OCI-LY7 (cell line): ENCODE measurements at regions not wholly inside any gene's neighbourhood (a gene's known extent, or its start where the extent isn't known, plus 50 kb on each side); places are given as distances from the start of the nearest gene placed in this dataset.

Source experiments
- BruUV-seq: library from RNA; stranded (reverse); fragments of 400-500 nt; replicated peaks from 2 replicates; lab custom pipeline; 2021; lab: Mats Ljungman, UMichigan
- CTCF ChIA-PET: fragments of 300-600 bp; sonication (Branson Sonifier 250); formaldehyde crosslinking; loops from one replicate; lab custom pipeline; 2022; ENCODE audit warnings: antibody characterized with exemption; ENCODE audit not compliant: unreplicated experiment; lab: Charles Lee
- POLR2A ChIA-PET: fragments of 300-600 bp; sonication (Branson Sonifier 250); formaldehyde crosslinking; loops from one replicate; lab custom pipeline; 2022; ENCODE audit warnings: antibody characterized with exemption; lab: Charles Lee
- DNase-seq: peaks from one replicate; pipeline ENCODE4 v3.0.0-alpha.2; 2015; ENCODE audit warnings: low spot score
- H2AFZ ChIP-seq: fragments of 200-600 bp; sonication (generic), shearing (Covaris generic); 2 replicates; pipeline ENCODE4 v1.6.1; 2014; ENCODE audit warnings: mild to moderate bottlenecking, antibody characterized with exemption, low read length, moderate library complexity
- H3K27ac ChIP-seq: fragments of 200-600 bp; sonication (generic); 2 replicates; pipeline ENCODE4 v1.5.1; 2014; ENCODE audit warnings: mixed run types, low read depth, mild to moderate bottlenecking, moderate library complexity, low read length, inconsistent platforms; ENCODE audit not compliant: poor library complexity, severe bottlenecking
- H3K36me3 ChIP-seq: fragments of 200-600 bp; sonication (generic); 2 replicates; pipeline ENCODE4 v1.6.1; 2014; ENCODE audit warnings: mild to moderate bottlenecking, antibody characterized with exemption, low read length, moderate library complexity, mixed read lengths; ENCODE audit not compliant: insufficient read depth
- H3K4me1 ChIP-seq: fragments of 200-600 bp; sonication (generic); 2 replicates; pipeline ENCODE4 v1.5.1; 2014; ENCODE audit warnings: mild to moderate bottlenecking, low read length; ENCODE audit not compliant: insufficient read depth, poor library complexity, severe bottlenecking
- H3K4me2 ChIP-seq: fragments of 200-600 bp; sonication (generic); 2 replicates; pipeline ENCODE4 v1.6.1; 2014; ENCODE audit warnings: mild to moderate bottlenecking, low read length
- H3K4me3 ChIP-seq: fragments of 200-600 bp; sonication (generic); 2 replicates; pipeline ENCODE4 v1.5.1; 2014; ENCODE audit warnings: mild to moderate bottlenecking, low read depth, low read length; ENCODE audit not compliant: poor library complexity, severe bottlenecking
- H3K79me2 ChIP-seq: fragments of 200-600 bp; sonication (generic); 2 replicates; pipeline ENCODE4 v1.6.1; 2016; ENCODE audit warnings: low read depth, mild to moderate bottlenecking, low read length, moderate library complexity, mixed read lengths; ENCODE audit not compliant: insufficient read depth
- H3K9me2 ChIP-seq: fragments of 200-600 bp; sonication (generic); 2 replicates; pipeline ENCODE4 v1.6.1; 2016; ENCODE audit warnings: mild to moderate bottlenecking, low read length, mixed read lengths; ENCODE audit not compliant: insufficient read depth
- H3K9me3 ChIP-seq: fragments of 200-600 bp; sonication (generic); 2 replicates; pipeline ENCODE4 v1.6.1; 2014; ENCODE audit warnings: mild to moderate bottlenecking, mixed run types, low read length, mixed read lengths
- H4K20me1 ChIP-seq: fragments of 200-600 bp; sonication (generic); 2 replicates; pipeline ENCODE4 v1.6.1; 2014; ENCODE audit warnings: mild to moderate bottlenecking, antibody characterized with exemption, low read length, moderate library complexity, mixed read lengths; ENCODE audit not compliant: insufficient read depth
- CTCF ChIP-seq: fragments of 200-600 bp; sonication (generic); conservative IDR thresholded peaks from 2 replicates; pipeline ENCODE4 v1.5.1; 2014; ENCODE audit warnings: mild to moderate bottlenecking, antibody characterized with exemption, low read length, moderate library complexity, mixed read lengths
- EZH2phosphoT487 ChIP-seq: fragments of 200-600 bp; sonication (generic); IDR thresholded peaks from 2 replicates; pipeline ENCODE4 v1.6.1; 2018; ENCODE audit warnings: low read depth, borderline replicate concordance, mild to moderate bottlenecking, mixed run types, antibody characterized with exemption, low read length, moderate library complexity, mixed read lengths
- intact Hi-C: fragments of 100-400 bp; cut with micrococcal nuclease; formaldehyde crosslinking; loops from one replicate; pipeline ENCODE4 v1.10.0; 2022; ENCODE audit not compliant: unreplicated experiment

GRCh38 chr5:159734366-159734765, 181.9 kb upstream of the ADRA1B start:
- H3K79me2 ChIP-seq: no peaks in the 10 kb centered on the region
- CTCF ChIA-PET: no interaction called here

GRCh38 chr5:159735036-159735435, 181.2 kb upstream of the ADRA1B start:
- Histone ChIP-seq H3K9me3 (no peaks in the 10 kb centered on the region), H3K4me1 (no peaks in the 10 kb centered on the region), H4K20me1 (no peaks in the 10 kb centered on the region), H3K4me3 (no peak overlapping the region), H3K4me2 (no peak overlapping the region), H2AFZ (no peak overlapping the region), H3K27ac (no peak overlapping the region), H3K36me3 (no peaks in the 10 kb centered on the region), H3K79me2 (no peaks in the 10 kb centered on the region), H3K9me2 (no peaks in the 10 kb centered on the region)
- BruUV-seq: no TSS peak
- DNase-seq: no peak
- POLR2A ChIA-PET: no interaction called here
- no peak for TF ChIP-seq EZH2phosphoT487
- no peak for TF ChIP-seq CTCF
- CTCF ChIA-PET: no interaction called here
- intact Hi-C loops: no loop called here

More at GRCh38 chr5:159734366-159734765, 181.9 kb upstream of the ADRA1B start:
- H3K9me2 ChIP-seq: no peaks in the 10 kb centered on the region
- no peaks in the 10 kb centered on the region for H3K9me3 ChIP-seq
- H3K27ac ChIP-seq: no peak overlapping the region
- TF ChIP-seq EZH2phosphoT487 (no peak), CTCF (no peak)
- H4K20me1 ChIP-seq: no peaks in the 10 kb centered on the region
- POLR2A ChIA-PET: interaction anchor here (0.6 to 1.2 kb wide), 2 partner anchors 70 to 116 kb away, joined by 3 to 4 read pairs; no protein-coding TSS in a partner anchor
- no peak for DNase-seq
- intact Hi-C loops: no loop called here
- H3K36me3 ChIP-seq: no peaks in the 10 kb centered on the region
- H2AFZ ChIP-seq: no peak overlapping the region
- no peak overlapping the region for H3K4me2 ChIP-seq
- H3K4me3 ChIP-seq: no peak overlapping the region
- no TSS peak for BruUV-seq
- no peaks in the 10 kb centered on the region for H3K4me1 ChIP-seq

GRCh38 chr5:159735749-159736660, 180.3 kb upstream of the ADRA1B start:
- H3K79me2 ChIP-seq: no peaks in the 10 kb centered on the region
- CTCF ChIA-PET: no interaction called here
- no peaks in the 10 kb centered on the region for H4K20me1 ChIP-seq
- H3K36me3 ChIP-seq: no peaks in the 10 kb centered on the region
- DNase-seq: no peak
- H3K27ac ChIP-seq: no peak overlapping the region
- no peak overlapping the region for H2AFZ ChIP-seq
- no peaks in the 10 kb centered on the region for H3K4me1 ChIP-seq
- TF ChIP-seq EZH2phosphoT487: no peak
- TF ChIP-seq CTCF: no peak
- no peaks in the 10 kb centered on the region for H3K9me3 ChIP-seq
- intact Hi-C loops: no loop called here
- H3K4me3 ChIP-seq: no peak overlapping the region
- BruUV-seq: no TSS peak
- POLR2A ChIA-PET: interaction anchor here (0.5 kb wide), 1 partner anchor 92 kb away, joined by 8 read pairs; no protein-coding TSS in a partner anchor
- no peaks in the 10 kb centered on the region for H3K9me2 ChIP-seq
- H3K4me2 ChIP-seq: no peak overlapping the region
